ENCODE measurements at regions not wholly inside any gene's neighbourhood (a gene's known extent, or its start where the extent isn't known, plus 50 kb on each side); places are given as distances from the start of the nearest gene placed in this dataset.

DNA sequence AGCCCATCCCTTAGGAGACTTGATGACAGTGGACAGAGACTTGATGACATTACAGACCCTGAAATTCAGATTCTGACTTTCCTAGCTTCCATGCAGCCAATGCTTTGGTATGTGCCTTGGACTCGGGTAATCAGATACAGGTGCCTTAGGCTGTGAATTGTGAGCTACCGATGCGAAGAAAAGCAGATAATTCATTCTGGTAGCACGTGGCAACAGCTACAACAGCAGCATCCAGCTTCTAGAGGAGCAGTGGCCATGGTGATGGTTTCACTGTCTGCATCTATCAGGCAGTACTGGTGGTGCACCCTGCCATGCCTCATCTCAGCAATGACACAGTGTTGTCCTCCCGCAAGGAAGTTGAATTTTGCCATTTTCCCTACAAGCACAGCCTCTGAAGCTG lies 126.9 kb upstream of the TAPT1 start:
- TF ChIP-seq, protein P1, sequence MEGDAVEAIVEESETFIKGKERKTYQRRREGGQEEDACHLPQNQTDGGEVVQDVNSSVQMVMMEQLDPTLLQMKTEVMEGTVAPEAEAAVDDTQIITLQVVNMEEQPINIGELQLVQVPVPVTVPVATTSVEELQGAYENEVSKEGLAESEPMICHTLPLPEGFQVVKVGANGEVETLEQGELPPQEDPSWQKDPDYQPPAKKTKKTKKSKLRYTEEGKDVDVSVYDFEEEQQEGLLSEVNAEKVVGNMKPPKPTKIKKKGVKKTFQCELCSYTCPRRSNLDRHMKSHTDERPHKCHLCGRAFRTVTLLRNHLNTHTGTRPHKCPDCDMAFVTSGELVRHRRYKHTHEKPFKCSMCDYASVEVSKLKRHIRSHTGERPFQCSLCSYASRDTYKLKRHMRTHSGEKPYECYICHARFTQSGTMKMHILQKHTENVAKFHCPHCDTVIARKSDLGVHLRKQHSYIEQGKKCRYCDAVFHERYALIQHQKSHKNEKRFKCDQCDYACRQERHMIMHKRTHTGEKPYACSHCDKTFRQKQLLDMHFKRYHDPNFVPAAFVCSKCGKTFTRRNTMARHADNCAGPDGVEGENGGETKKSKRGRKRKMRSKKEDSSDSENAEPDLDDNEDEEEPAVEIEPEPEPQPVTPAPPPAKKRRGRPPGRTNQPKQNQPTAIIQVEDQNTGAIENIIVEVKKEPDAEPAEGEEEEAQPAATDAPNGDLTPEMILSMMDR (IDR thresholded peaks at IDR 0.05; ENCODE audit: control extremely low read depth in 1 of 3, insufficient read depth in 1 of 3, low read depth in 1 of 3, low read length in 3 of 3), result no peak
- no peak for TF ChIP-seq CBX5 (IDR thresholded peaks at IDR 0.05; ENCODE audit: low read depth, low read length)
- TF ChIP-seq EZH2 (IDR thresholded peaks at IDR 0.05; ENCODE audit: low read depth, low read length, severe bottlenecking), result no peak
